GM19238 (cell line): ENCODE measurements at regions not wholly inside any gene's neighbourhood (a gene's known extent, or its start where the extent isn't known, plus 50 kb on each side); places are given as distances from the start of the nearest gene placed in this dataset.

Experiments used
- DNase-seq: peaks from one replicate; pipeline ENCODE4 v3.0.0; 2011; ENCODE audit warnings: low spot score; ENCODE audit not compliant: insufficient read length

DNA sequence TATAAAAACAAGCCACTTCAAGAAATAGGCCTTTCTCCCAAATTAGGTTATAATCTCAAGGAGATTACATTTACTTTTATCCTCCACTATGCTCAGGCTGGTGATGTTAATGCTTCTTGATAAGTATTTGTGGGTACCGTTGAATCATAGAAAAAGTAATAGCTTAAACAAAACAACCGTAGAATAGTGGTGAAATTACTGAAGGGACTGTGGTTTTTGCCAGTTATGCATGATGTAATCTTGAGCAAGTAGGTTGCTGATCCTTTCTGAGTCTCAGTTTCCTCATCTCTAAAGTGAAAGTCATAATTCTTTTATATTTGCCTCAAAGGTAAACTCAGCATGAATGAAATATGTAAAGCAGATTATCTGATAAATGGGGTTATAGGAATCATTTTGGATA is 187.3 kb upstream of the JAG1 start:
- DNase-seq = no peak

DNA sequence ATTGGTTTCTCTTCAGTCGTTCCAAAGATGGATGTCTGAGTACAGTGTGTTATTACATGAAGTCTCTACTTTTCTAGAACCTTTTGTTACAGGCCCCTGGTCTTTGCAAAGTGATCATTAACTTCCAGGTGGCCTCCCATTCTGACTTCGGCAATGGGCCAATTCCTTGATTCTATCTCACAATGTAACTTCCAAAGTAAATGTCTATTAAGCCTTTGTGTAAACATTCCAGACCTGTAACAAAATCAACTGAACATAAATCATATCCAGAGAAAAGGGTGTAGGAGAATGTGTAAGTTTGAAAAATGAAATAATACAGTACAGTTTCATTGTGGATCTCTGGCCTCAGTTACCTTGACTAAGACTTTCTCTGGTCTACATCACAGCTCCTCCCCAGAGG is 187.8 kb upstream of the JAG1 start:
- no peak for DNase-seq

DNA sequence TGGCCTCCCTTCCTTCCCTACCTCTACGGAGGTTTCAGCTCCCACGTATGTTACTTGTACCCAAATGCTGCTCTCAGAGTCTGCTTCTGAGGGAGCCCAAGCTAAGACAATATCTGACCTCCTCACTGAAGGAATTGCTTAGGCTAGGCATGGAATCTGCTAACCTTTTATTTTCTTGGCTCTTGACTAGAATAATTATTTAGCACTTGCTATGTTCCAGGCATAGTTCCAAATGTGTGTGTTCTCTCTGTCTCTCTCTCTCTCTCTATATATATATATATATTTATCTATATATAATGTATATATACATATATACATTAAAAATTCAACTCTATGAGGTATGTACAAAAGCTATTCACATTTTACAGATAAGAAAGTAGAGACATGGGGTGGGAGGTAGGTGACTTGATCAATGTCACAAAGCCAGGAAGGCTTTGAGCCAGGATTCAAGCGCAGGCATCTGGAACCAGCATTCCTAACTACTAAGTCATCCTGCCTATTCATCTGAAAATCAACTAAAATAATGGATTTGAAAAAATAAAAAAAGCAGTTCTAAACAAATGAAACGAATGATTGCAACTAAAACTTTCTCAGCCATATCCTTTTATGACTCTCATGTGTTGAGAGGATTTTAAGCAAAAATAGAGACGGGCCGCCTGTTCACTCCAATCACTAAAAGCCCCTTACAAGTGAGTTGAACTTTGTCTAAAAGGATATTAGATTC is 189.7 kb upstream of the JAG1 start:
- DNase-seq = no peak

DNA sequence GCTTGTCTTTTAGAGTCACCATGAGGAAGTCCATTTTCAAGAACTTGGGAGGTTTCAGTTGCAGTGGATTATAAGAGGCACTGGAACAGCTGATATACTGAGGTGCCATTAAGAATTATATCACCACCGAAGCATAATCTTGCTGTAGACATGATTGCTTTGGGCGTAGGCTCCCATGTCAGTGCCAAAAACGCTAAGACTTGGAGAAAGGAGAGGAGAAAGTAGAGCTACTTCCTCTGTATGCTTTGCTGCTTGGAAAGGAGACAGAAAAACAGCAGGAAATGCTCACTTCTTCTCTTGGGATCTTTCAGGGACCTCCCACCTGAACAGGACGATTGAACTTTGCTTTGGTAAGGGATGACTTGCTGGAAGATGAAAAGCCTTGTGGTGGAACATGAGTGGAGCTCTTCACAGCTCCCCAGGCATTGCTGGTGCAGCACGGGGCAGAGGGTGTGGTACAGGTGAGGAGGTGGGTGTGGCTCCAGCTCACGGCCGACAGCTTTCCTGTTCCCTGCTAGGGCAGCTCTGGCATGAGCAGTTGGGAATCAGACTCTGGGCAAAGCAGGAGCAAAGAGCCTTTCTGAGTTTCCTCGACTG is 190.4 kb upstream of the JAG1 start:
- no peak for DNase-seq

DNA sequence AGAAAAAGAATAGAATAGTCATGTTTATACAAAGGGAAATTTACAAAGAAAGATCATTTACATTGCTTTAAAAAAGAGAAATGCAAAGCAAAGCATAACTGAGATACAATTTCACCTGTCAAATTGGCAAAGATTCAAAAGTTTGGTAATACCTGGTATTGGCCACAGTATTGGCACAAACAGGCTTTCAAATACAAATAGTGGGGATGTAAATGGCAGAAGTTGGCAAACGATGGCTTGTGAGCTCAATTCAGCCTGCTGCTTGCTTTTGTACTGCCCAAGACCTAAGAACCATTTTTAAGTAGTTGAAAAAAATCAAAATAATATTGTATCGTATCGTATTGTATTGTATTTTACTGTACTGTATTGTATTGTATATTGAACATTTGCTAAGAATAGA is 194.5 kb upstream of the JAG1 start:
- no peak for DNase-seq

DNA sequence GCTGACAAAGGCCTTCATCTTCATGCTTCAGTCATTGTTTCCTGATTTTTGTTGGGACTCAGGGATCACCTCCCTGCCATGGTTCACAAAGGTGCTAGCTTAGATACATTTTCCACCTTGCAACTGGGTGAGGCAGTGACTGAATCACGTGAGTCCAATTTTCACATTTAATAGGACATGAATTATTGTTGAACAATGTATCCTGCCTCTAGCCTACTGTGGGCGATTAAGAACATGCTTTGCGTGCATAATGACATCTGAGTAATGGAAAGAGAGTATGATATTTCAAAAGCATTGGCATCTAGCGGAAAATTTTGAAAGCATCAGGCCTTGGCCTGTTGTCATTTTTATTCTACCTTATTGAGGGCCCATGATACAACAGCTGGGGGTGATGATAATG is 199.2 kb upstream of the JAG1 start:
- no peak for DNase-seq

DNA sequence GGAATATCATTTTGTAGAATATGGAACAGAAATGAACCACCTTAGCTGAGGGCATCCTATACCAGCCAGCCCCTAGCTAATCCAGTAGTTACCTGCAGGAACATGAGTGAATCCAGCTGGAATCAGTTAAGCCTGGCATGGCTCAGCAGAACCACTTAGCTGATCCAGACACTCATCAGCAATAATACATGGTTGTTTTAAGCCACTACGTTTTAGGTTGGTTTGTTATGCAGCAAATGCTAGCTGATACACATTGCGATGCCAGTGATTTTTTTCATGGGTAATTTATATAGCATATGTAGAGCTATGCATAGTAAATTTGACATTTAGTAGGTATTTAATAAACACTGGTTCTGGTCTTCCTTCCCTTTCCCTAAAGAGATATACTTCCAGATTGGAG is 201.9 kb upstream of the JAG1 start:
- no peak for DNase-seq

DNA sequence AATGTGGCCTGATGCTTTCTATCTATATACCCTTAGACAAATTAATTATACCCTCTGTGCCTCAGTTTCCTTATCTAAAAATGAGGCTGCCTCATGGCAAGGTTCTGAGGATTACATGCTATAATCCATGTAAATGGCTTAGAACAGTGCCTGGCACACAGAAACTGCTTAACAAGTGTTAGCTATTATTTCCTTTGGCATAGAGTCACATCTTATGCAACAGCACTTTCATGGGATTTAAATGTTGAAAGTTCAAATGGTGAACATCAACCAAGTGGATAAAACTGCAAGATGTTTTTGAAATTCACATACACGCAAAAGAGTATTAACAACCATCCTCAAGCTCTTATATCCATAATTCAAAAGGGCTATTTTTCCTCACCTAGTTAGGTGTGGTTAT is 202.8 kb upstream of the JAG1 start:
- DNase-seq = no peak

DNA sequence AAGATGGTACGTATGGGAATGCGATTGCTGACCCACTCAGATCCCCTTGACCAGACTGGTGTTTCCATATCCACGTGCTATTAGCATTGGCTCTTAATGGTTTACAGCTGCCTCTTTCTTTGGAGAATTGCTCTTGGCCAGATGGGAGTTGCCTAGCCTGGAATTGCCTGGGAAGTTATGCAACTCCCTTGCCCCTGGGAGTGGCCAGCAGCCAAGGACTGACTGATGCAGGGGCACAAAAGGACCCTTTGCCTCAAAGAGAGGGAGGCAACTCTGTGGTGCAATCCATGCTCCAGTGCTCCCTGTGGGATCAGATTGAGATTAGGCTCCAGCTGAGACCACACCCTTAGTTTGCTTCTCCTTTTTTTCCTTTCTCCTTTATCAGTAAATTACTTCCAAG is 203.5 kb upstream of the JAG1 start:
- DNase-seq = no peak

DNA sequence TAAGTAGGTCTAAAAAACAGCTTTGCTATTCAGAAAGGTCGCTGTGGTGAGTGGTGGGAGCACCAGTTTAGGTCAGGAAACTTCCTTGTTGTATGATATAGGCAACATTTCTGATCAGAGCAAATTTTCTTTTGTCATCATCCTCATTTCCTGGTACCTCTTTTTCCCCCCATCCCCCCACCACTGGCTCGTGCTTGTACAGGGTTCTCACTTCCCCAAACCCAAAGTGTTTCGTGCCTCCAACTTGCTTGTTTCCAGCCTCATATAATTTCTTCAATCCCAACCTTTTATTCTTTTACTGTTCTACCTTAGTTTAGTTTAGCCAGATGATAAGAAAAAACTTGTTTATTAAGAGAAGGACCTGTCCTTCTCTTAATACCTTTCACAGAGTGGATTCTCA is 209.4 kb upstream of the JAG1 start:
- no peak for DNase-seq

DNA sequence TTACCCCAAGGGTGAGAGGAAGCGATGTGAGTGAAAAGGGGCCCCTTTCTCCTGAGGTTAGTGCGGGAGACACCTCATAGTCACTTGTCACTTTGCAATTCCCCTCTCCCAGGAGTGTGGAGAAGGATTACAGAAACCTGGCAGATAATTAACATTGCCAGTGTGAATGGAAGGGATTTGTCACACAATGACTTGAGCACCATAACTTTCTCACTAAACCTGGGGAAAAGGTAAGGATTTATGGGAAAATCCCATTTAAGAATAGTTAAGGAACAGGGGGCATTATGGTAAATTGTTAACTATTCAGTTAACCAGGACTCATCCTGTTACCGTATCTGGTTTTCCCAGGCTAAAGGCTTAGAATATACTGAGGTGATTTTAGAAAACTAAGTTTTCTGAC is 219.5 kb upstream of the JAG1 start:
- no peak for DNase-seq

DNA sequence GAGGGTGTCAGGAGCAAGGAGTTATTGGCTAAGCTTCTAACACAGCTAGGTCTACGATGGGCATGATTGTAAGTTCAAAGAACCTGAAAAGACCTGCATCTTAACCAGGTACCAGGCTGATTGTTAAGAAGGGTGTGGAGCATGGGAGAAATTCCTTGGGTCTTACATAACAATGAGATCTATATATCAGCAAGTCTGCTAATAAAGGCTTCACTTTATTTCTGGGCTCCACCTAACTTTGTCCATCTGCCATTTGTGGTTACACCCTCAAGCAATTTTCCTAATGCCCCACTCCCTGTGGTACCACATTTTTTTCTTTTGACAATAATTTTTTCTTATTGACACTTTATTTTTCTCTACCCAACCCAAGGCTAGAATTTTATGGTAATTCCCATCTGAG is 223.5 kb upstream of the JAG1 start:
- no peak for DNase-seq

DNA sequence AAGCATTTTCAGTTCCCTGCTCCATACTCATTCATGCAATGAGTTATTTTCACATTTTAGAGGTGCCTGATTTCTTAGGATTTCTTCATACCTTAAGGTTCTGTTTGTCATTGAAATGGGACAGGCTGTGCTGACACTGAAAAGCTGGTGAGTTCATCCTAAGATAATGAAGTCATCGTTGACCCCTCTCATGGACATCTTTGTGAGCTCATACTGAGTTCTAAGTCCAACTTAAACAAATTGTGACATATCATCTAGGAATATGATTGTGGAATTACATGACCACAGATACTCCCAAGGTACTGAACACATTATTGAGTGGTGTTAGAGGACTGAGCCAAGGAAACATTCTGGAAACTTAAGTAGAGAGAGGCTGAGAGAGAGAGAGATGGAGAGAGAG is 224.8 kb upstream of the JAG1 start:
- no peak for DNase-seq

DNA sequence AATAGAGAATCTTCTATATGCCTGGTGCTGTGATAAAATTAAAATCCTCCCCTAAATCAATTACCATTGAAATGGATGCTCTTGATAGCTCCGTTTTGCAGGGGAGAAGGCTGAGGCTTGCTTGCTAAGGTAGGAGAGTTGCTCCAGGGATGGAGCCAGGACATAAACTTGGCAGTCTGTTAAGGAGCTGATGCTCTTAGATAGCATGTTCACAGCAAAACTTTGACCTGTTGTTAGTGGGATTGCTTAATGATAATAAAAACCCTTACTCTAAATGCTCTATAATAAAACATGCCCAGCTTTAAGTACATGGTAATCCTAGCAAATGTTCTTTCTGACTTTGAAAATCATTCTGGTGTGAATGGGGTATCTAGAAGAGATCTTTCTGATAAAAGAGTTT is 228.4 kb upstream of the JAG1 start:
- DNase-seq = no peak

DNA sequence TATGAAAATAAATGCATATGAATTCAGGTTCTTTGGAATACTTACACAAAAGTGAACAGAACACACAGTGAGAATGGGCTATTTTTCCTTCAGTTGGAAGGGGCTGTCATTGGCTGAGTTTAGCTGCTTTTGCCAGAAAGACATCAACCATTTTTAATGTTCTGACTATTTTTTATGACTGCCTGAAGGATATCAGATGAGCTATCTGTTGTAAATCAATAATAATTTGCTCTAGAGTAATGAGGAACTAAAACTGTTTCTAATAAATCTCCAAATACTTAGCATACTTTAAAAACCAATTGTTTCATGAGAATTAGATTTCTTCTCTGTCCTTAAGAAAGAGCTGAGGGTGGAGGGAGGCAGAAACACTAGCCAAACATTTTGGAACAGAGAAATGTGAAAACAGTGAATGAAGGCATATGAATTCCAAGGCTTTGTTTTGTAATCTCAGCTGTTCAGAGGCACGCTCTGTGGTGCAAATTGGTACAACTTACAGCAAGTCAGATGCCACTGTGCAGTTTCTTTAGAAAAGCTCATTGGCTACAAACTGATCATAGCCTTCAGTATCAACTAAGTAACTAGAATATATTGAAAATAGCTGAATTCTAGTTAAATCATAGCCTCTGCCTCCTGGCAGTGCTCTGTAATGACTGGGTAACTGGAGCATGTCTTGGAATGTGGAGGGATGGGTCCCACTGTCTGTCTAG is 228.9 kb upstream of the JAG1 start:
- DNase-seq = no peak

DNA sequence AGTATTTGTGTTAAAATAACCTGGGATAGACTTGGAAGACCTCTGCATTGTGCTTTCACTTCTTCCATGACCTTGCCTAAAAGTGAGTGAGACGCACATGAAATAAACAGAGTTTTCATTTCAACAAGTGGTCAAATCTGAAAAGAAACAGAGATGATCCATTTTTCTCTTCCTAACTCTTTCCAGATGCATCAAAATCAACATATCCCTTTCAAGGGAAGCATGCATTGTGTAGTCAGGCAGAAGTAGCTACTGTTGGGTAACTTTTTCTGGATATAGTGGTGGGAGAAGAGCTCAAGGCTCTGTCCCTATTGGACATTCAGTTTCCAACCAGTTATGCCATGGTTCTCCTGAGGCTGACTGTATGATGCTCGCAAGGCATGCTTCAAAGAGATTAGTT is 233.0 kb upstream of the JAG1 start:
- no peak for DNase-seq

DNA sequence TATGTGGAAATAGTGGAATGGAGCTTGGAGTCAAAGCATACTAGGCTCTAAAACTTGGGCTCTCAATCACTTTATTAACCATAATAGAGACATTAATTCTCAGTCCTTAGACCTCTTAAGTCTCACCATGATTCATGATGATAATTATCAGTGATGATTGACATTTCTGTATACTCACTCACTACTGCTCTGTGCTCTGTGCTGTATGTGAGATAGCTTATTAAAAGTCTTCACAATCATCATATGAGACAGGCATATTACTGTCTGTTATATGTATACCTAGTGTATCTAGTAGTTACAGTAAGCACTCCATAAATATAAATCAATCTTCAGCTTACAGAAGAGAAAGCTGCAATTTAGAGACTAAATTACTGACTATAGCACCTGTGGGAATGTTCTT is 236.0 kb upstream of the JAG1 start:
- no peak for DNase-seq

DNA sequence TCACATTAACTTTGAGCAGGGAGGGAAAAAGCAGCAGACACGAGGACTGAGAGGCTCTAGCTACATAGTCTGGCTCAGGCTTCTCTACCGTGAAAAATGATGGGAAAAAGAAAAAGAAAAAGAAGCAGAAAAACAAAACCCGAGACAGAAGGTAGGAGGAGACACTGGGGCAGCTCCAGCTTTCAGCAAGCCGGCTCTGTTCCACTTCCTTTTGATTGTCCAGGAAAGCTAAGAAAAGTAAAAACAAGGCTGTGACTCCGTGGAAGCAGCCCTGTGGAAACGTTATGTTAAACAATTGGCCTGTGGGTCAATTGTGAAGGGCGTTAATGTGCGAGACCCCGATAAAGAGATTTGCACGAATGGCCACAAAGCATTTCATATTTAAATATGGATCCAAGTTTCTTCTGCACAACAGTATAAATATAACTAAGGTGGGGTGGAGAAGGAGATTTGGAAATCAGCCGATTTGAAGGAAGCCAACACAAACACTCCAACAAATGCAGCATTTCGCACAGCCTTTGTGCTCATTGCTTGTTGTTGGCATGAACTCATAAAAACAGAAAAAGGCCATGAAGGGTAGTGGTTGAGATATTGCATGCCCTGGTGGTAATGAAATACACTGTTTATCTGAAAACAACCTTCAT is 236.9 kb upstream of the JAG1 start:
- DNase-seq = no peak

DNA sequence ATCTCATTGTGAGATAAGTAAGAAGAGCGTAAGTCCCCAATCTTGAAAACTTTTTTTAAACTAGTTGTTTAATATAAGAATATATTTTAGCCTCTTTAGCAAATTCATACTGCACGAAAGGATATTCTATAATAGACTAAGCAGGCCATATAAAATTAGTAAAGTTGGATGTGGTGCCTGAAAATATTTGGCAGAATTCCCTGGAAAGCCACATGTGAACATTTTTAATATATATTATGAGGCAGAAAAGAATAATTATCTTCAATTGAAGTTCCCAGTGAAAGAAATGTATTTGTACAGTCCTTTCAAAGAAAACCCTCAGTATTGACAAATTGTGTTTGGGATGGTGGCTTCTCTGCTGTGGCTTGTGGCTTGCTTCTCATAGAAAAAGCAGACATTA is 237.5 kb upstream of the JAG1 start:
- DNase-seq = no peak

DNA sequence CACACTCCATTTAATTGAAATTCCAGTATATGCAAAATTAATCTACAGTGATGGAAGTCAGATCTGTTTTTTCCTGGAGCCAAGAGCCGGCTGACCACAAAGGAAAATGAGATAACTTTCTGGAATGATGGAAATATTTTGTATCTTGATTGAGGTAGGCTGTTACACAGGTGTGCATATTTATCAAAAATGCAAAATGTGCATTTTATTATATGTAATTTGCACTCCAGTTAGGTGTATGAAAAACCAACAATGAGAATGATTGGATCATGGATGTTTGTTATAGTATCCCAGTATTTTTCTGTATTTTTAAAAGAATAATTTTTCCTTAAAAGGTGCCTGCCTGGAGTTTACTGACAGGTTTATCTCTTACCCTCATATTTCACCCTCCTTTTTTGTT is 242.0 kb upstream of the JAG1 start:
- DNase-seq = no peak

DNA sequence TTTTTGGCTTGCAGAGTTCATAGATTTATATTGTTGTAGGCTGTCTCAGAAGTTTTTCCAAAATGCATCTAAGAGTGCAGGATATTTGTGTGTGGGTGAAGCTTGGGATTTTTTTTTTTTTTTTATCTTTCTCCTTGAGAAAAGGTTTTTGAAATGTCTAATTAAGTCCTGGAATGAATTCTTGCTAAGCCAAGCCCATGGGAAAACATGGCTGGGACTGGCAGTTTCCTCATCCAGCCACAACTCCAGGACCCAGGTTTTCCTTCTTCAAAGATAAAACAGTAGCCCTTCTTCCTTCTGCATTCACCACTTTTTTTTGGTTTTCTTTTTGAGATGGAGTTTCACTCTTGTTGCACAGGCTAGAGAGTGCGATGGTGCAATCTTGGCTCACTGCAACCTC is 242.5 kb upstream of the JAG1 start:
- no peak for DNase-seq

DNA sequence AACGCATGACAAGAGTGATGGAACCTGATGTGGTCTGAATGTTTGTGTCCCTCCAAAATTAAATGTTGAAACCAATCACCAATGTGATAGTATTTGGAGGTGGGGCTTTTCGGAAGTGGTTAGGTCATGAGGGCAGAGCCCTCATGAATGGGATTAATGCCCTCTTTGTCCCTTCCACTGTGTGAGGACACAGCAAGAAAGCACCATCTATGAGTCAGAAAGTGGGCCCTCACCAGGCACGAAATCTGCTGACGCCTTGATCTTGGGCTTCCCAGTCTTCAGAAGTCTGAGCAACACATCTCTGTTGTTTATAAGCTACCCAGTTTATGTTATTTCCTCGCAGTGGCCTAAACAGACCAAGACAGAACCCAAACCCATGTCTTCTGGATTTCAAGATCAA is 244.0 kb upstream of the JAG1 start:
- no peak for DNase-seq
